Transverse colon (tissue), 4 donors: ENCODE measurements at regions not wholly inside any gene's neighbourhood (a gene's known extent, or its start where the extent isn't known, plus 50 kb on each side); places are given as distances from the start of the nearest gene placed in this dataset.
A peak's percentile ranks its signal among the peaks of the same experiment; 100 is the strongest.

Experiments
- DNase-seq: peaks from one replicate; pipeline ENCODE4 v3.0.0-alpha.2; 2019
- H3K27ac ChIP-seq, 4 donors: fragments of 200-600 bp; sonication (generic); 2 replicates each; pipeline ENCODE4 v1.5.1; 2016 to 2018; ENCODE audit warnings: inconsistent platforms in 4 of 4
- H3K27me3 ChIP-seq: fragments of 200-600 bp; sonication (generic); 2 replicates; pipeline ENCODE4 v1.5.1; 2017; ENCODE audit warnings: inconsistent platforms
- H3K36me3 ChIP-seq, 4 donors: fragments of 200-600 bp; sonication (generic); 2 replicates each; pipeline ENCODE4 v1.5.1; 2017 to 2019; ENCODE audit warnings: inconsistent platforms in 4 of 4
- H3K4me1 ChIP-seq, 4 donors: fragments of 200-600 bp; sonication (generic); 2 replicates each; pipeline ENCODE4 v1.5.1; 2017 to 2020; ENCODE audit warnings: inconsistent platforms in 4 of 4
- H3K4me3 ChIP-seq, 4 donors: fragments of 200-600 bp; sonication (generic); 1 replicate in 1 of 4; 2 replicates in 3 of 4; pipeline versions ENCODE4 v1.5.1 to v1.6.1; 2017 to 2019; ENCODE audit warnings: inconsistent platforms in 4 of 4
- H3K9me3 ChIP-seq, 2 donors: fragments of 200-600 bp; sonication (generic); 2 replicates each; pipeline ENCODE4 v1.5.1; 2017 to 2019; ENCODE audit warnings: inconsistent platforms in 2 of 2
- CTCF ChIP-seq, 5 experiments: fragments of 200-600 bp in 3 of 5; fragments of 450-650 bp in 2 of 5; sonication (generic) in 3 of 5; IDR thresholded peaks; 1 replicate in 2 of 5; 2 replicates in 3 of 5; pipeline ENCODE4 v1.5.1; 2016 to 2017; ENCODE audit warnings: antibody characterized with exemption in 5 of 5, inconsistent platforms in 3 of 5, mild to moderate bottlenecking in 2 of 5, moderate library complexity in 1 of 5
- EP300 ChIP-seq: sonication (generic); formaldehyde crosslinking; IDR thresholded peaks from one replicate; pipeline ENCODE4 v1.6.1; 2017; ENCODE audit warnings: antibody characterized with exemption, low read depth
- POLR2A ChIP-seq: fragments of 450-650 bp; IDR thresholded peaks from one replicate; pipeline ENCODE4 v1.6.1; 2016; ENCODE audit warnings: antibody characterized with exemption, mild to moderate bottlenecking, moderate library complexity
- POLR2AphosphoS5 ChIP-seq, 3 donors: sonication (generic); formaldehyde crosslinking; IDR thresholded peaks; one replicate each; pipeline ENCODE4 v1.6.1; 2016; ENCODE audit warnings: antibody characterized with exemption in 3 of 3
- WGBS, 2 donors: methylation state at CpG; one replicate each; pipeline ENCODE4 v1.1.5; 2018; ENCODE audit warnings: low coverage in 1 of 2; 5-methylcytosine and 5-hydroxymethylcytosine counted together
- in situ Hi-C, 4 donors: fragments of 200-750 bp; cut with MboI; loops; one replicate each; pipeline versions ENCODE4 v1.15.0 to v1.15.1; 2017; ENCODE audit warnings: low sequenced_read_pairs in 3 of 4, low pct_ligation_motif_present in 1 of 4, low pct_unique_long_range_greater_than_20kb in 1 of 4
- intact Hi-C: fragments of 100-400 bp; cut with DNase I; formaldehyde crosslinking; loops from one replicate; pipeline ENCODE4 v1.15.1; 2023; ENCODE audit warnings: low total_unique reads

- Histone ChIP-seq H3K36me3 (no peaks in the 10 kb centered on the region), H3K27ac (peak overlapping the region in 3 of 4 donors; percentile 19 to 38 (median 33)), H3K4me3 (no peak overlapping the region), H3K9me3 (no peaks in the 10 kb centered on the region), H3K4me1 (peaks cover 0 to 38% (median 18%) of the 10 kb centered on the region in 4 donors), H3K27me3 (no peaks in the 10 kb centered on the region)
- peak; percentile 20 for DNase-seq
- intact Hi-C loops = no loop called here
- in situ Hi-C loops = no loop called here
- TF ChIP-seq EP300 (no peak), CTCF (IDR thresholded peaks at IDR 0.05) (no peak), POLR2A (no peak), POLR2AphosphoS5 (IDR thresholded peaks at IDR 0.05) (no peak)
- WGBS, 2 donors = 78 to 81% methylated on average over 2 of the region's 2 CpGs
Observed at GRCh38 chr11:100630898-100631297, 56.2 kb upstream of the ARHGAP42 start.

- H3K9me3 ChIP-seq = no peaks in the 10 kb centered on the region
- H3K4me1 ChIP-seq = peaks cover 0 to 38% (median 18%) of the 10 kb centered on the region in 4 donors
- no peaks in the 10 kb centered on the region for H3K36me3 ChIP-seq
- WGBS, 2 donors = 70 to 100% methylated on average over 1 to 3 of the region's 3 CpGs
- TF ChIP-seq POLR2A = no peak
- no peak for TF ChIP-seq POLR2AphosphoS5 (IDR thresholded peaks at IDR 0.05)
- TF ChIP-seq CTCF (IDR thresholded peaks at IDR 0.05) = no peak
- TF ChIP-seq EP300 = no peak
- H3K27me3 ChIP-seq = no peaks in the 10 kb centered on the region
- no peak for DNase-seq
- in situ Hi-C loops (no loop called here), intact Hi-C loops (no loop called here)
- H3K27ac ChIP-seq = peak overlapping the region in 3 of 4 donors; percentile 19 to 38 (median 33)
- H3K4me3 ChIP-seq = no peak overlapping the region
Observed at GRCh38 chr11:100631316-100631715, 55.8 kb upstream of the ARHGAP42 start.

GRCh38 chr11:100632941-100633452, 54.1 kb upstream of the ARHGAP42 start:
- H3K4me1 ChIP-seq = peaks cover 0 to 38% (median 18%) of the 10 kb centered on the region in 4 donors
- intact Hi-C loops = no loop called here
- H3K27me3 ChIP-seq = no peaks in the 10 kb centered on the region
- no peaks in the 10 kb centered on the region for H3K36me3 ChIP-seq
- no peak for TF ChIP-seq CTCF (IDR thresholded peaks at IDR 0.05)
- TF ChIP-seq POLR2AphosphoS5 (IDR thresholded peaks at IDR 0.05) = peak in 2 of 3 donors; percentile 49 to 63
- no peak overlapping the region for H3K4me3 ChIP-seq
- no peaks in the 10 kb centered on the region for H3K9me3 ChIP-seq
- 32 to 61% methylated on average over 2 to 5 of the region's 5 CpGs for WGBS, 2 donors
- in situ Hi-C loops = no loop called here
- H3K27ac ChIP-seq = peak overlapping the region; percentile 27 to 69 (median 53)
- DNase-seq = peak; percentile 56

GRCh38 chr11:100635194-100635593, 51.9 kb upstream of the ARHGAP42 start:
- in situ Hi-C loops = no loop called here
- TF ChIP-seq CTCF (IDR thresholded peaks at IDR 0.05) (no peak), EP300 (no peak), POLR2A (no peak), POLR2AphosphoS5 (IDR thresholded peaks at IDR 0.05) (no peak)
- WGBS, 2 donors = 73 to 80% methylated on average over 1 to 3 of the region's 3 CpGs

More at GRCh38 chr11:100635194-100635593, 51.9 kb upstream of the ARHGAP42 start:
- peaks cover 8 to 47% (median 18%) of the 10 kb centered on the region in 4 donors for H3K4me1 ChIP-seq
- no peak overlapping the region for H3K4me3 ChIP-seq
- H3K36me3 ChIP-seq = no peaks in the 10 kb centered on the region
- intact Hi-C loops = no loop called here
- no peaks in the 10 kb centered on the region for H3K27me3 ChIP-seq
- H3K9me3 ChIP-seq = no peaks in the 10 kb centered on the region
- no peak for DNase-seq
- H3K27ac ChIP-seq = no peak overlapping the region
